OCI-LY7 (cell line): ENCODE measurements at regions not wholly inside any gene's neighbourhood (a gene's known extent, or its start where the extent isn't known, plus 50 kb on each side); places are given as distances from the start of the nearest gene placed in this dataset.

ENCODE experiments used
- CTCF ChIP-seq: fragments of 200-600 bp; sonication (generic); conservative IDR thresholded peaks from 2 replicates; pipeline ENCODE4 v1.5.1; 2014; ENCODE audit warnings: mild to moderate bottlenecking, antibody characterized with exemption, low read length, moderate library complexity, mixed read lengths
- EZH2phosphoT487 ChIP-seq: fragments of 200-600 bp; sonication (generic); IDR thresholded peaks from 2 replicates; pipeline ENCODE4 v1.6.1; 2018; ENCODE audit warnings: low read depth, borderline replicate concordance, mild to moderate bottlenecking, mixed run types, antibody characterized with exemption, low read length, moderate library complexity, mixed read lengths

- no peak for TF ChIP-seq CTCF
- TF ChIP-seq EZH2phosphoT487, result no peak
Measured at GRCh38 chr12:30201301-30202160, 417.8 kb upstream of the TMTC1 start.
